ENCODE measurements at regions not wholly inside any gene's neighbourhood (a gene's known extent, or its start where the extent isn't known, plus 50 kb on each side); places are given as distances from the start of the nearest gene placed in this dataset.

- in situ Hi-C loops (cut with HindIII; ENCODE audit: extremely low pct_ligation_motif_present, low pct_unique_long_range_greater_than_20kb) (no loop called here), intact Hi-C loops (cut with micrococcal nuclease; ENCODE audit: unreplicated experiment) (no loop called here)
- CTCF ChIA-PET (ENCODE audit: low intra/inter-chr PET ratio, low total read pairs) = no interaction called here
- no peak overlapping the region for H3K27ac ChIP-seq (ENCODE audit: extremely low read length, insufficient read depth, low read length)
- H4K20me1 ChIP-seq (ENCODE audit: insufficient read depth, low read length) = no peaks in the 10 kb centered on the region
- no peak for ATAC-seq
- H3K4me2 ChIP-seq (ENCODE audit: low read depth, low read length) = no peak overlapping the region
- no peak overlapping the region for H3K4me3 ChIP-seq (replicated peaks in 1 of 3; ENCODE audit: insufficient read depth in 1 of 3, low read depth in 2 of 3, low read length in 3 of 3)
- no peak overlapping the region for H3K9ac ChIP-seq (ENCODE audit: insufficient read depth, low read depth, low read length)
- BruUV-seq (replicated peaks) = no TSS peak
- POLR2A ChIA-PET = no interaction called here
- no peak for FAIRE-seq
- no peak overlapping the region for H2AFZ ChIP-seq (ENCODE audit: low read length)
- TF ChIP-seq HCFC1 (IDR thresholded peaks at IDR 0.05; ENCODE audit: low read depth, low read length) (no peak), NFE2 (CRISPR knock-in tag; IDR thresholded peaks at IDR 0.05) (no peak), AGO2 (optimal IDR thresholded peaks at IDR 0.05; ENCODE audit: low read depth, low read length) (no peak), ZNF670 (CRISPR knock-in tag; IDR thresholded peaks at IDR 0.05; ENCODE audit: borderline replicate concordance) (no peak), XBP1 (CRISPR knock-in tag; IDR thresholded peaks at IDR 0.05) (no peak), ZNF557 (CRISPR knock-in tag; IDR thresholded peaks at IDR 0.05) (no peak), ZNF740 (CRISPR knock-in tag; IDR thresholded peaks at IDR 0.05) (no peak), ZBTB37 (CRISPR knock-in tag; IDR thresholded peaks at IDR 0.05) (no peak), ONECUT2 (CRISPR knock-in tag; IDR thresholded peaks at IDR 0.05) (no peak), MLX (CRISPR knock-in tag; IDR thresholded peaks at IDR 0.05) (no peak), ZNF224 (CRISPR knock-in tag; IDR thresholded peaks at IDR 0.05) (no peak), E2F1 (CRISPR knock-in tag; IDR thresholded peaks at IDR 0.05) (no peak)
- no peak for DNase-seq (ENCODE audit: low spot score)
- WGBS (ENCODE audit: low lambda C conversion rate) = 51% methylated on average over 4 of the region's 4 CpGs
- no peaks in the 10 kb centered on the region for H3K4me1 ChIP-seq (ENCODE audit: insufficient read depth, low read length)
- no peaks in the 10 kb centered on the region for H3K27me3 ChIP-seq (ENCODE audit: control insufficient read depth in 1 of 2, insufficient read depth in 2 of 2, low read length in 2 of 2)
- H3K36me3 ChIP-seq (replicated peaks in 1 of 2; ENCODE audit: control insufficient read depth in 1 of 2, insufficient read depth in 2 of 2, low read length in 2 of 2) = no peaks in the 10 kb centered on the region
- no peaks in the 10 kb centered on the region for H3K79me2 ChIP-seq (ENCODE audit: insufficient read depth, low read length)
- H3K9me3 ChIP-seq (ENCODE audit: low read length) = no peaks in the 10 kb centered on the region
These were observed 185.8 kb upstream of the JADE1 start for GRCh38 chr4:128623508-128624215.

Data from HepG2 (cell line).